GM12878 (cell line): ENCODE measurements at regions not wholly inside any gene's neighbourhood (a gene's known extent, or its start where the extent isn't known, plus 50 kb on each side); places are given as distances from the start of the nearest gene placed in this dataset.
"Not testable (repeated sequence)": the region's sequence is repeated elsewhere in the genome, so short reads cannot be mapped to it uniquely, and the experiment has no call there.

ENCODE experiments used
- ATAC-seq: fragments of 200-7000 bp; cut with Tn5 transposase; 3 replicates; pipeline ENCODE4 v1.9.1; 2020; ENCODE audit warnings: mild to moderate bottlenecking, moderate library complexity
- BruUV-seq: library from RNA; stranded (reverse); fragments of 400-500 nt; replicated peaks from 2 replicates; lab custom pipeline; 2021; lab: Mats Ljungman, UMichigan
- CTCF ChIA-PET: fragments of 300-600 bp; sonication (Branson Sonifier 250); formaldehyde crosslinking; extraction: SDS; loops from one replicate; lab custom pipeline; 2021; ENCODE audit warnings: inconsistent platforms; lab: Yijun Ruan, JAX
- POLR2A ChIA-PET: fragments of 350-600 bp; formaldehyde crosslinking; extraction: SDS; loops from one replicate; lab custom pipeline; 2021; ENCODE audit warnings: inconsistent platforms; lab: Charles Lee
- RAD21 ChIA-PET: fragments of 300-600 bp; sonication (Branson Sonifier 250); formaldehyde crosslinking; loops from one replicate; lab custom pipeline; 2023; ENCODE audit warnings: antibody characterized with exemption; ENCODE audit not compliant: unreplicated experiment; lab: Charles Lee
- SMC1A ChIA-PET: fragments of 300-600 bp; sonication (Branson Sonifier 250); formaldehyde crosslinking; loops from one replicate; lab custom pipeline; 2023; ENCODE audit not compliant: unreplicated experiment, uncharacterized antibody; lab: Charles Lee
- DNase-seq: peaks from one replicate; pipeline ENCODE4 v3.0.0-alpha.2; 2011; ENCODE audit warnings: low read depth, low spot score
- FAIRE-seq: peaks from 3 replicates; lab custom pipeline; 2011; peaks lifted over from hg19 to GRCh38; lab: Jason Lieb, UNC
- H2AFZ ChIP-seq: 2 replicates; pipeline ENCODE4 v1.6.0; 2011; ENCODE audit warnings: low read depth, low read length, control low read depth; ENCODE audit not compliant: control insufficient read depth
- H3K27ac ChIP-seq: 2 replicates; pipeline ENCODE4 v1.5.1; 2011; ENCODE audit warnings: control low read depth; ENCODE audit not compliant: control insufficient read depth, insufficient read depth
- H3K27me3 ChIP-seq, 2 experiments: replicated peaks in 1 of 2; 2 replicates each; pipeline versions ENCODE4 v1.6.0 to v1.6.1; 2011; ENCODE audit warnings: low read length in 1 of 2; ENCODE audit not compliant: control insufficient read depth in 2 of 2, insufficient read depth in 2 of 2
- H3K36me3 ChIP-seq, 2 experiments: 2 replicates each; pipeline ENCODE4 v1.5.1; 2011; ENCODE audit warnings: low read length in 1 of 2; ENCODE audit not compliant: control insufficient read depth in 2 of 2, insufficient read depth in 2 of 2
- H3K4me1 ChIP-seq: 2 replicates; pipeline ENCODE4 v1.6.1; 2011; ENCODE audit warnings: mild to moderate bottlenecking, low read length, moderate library complexity, mixed read lengths; ENCODE audit not compliant: control insufficient read depth, insufficient read depth
- H3K4me2 ChIP-seq: 2 replicates; pipeline ENCODE4 v1.6.0; 2011; ENCODE audit warnings: control low read depth; ENCODE audit not compliant: control insufficient read depth, insufficient read depth
- H3K4me3 ChIP-seq: fragments of 200-600 bp; sonication (generic); 2 replicates; pipeline ENCODE4 v1.5.1; 2016
- H3K79me2 ChIP-seq: 2 replicates; pipeline ENCODE4 v1.6.0; 2011; ENCODE audit warnings: low read length; ENCODE audit not compliant: control insufficient read depth, insufficient read depth
- H3K9ac ChIP-seq: 2 replicates; pipeline ENCODE4 v1.8.0; 2011; ENCODE audit warnings: low read length, control low read depth, mixed read lengths; ENCODE audit not compliant: control insufficient read depth, insufficient read depth
- H3K9me3 ChIP-seq: replicated peaks from 3 replicates; pipeline ENCODE4 v1.5.1; 2011; ENCODE audit warnings: mild to moderate bottlenecking, low read length; ENCODE audit not compliant: control insufficient read depth, insufficient read depth
- H4K20me1 ChIP-seq: 2 replicates; pipeline ENCODE4 v1.6.0; 2011; ENCODE audit not compliant: control insufficient read depth, insufficient read depth
- JUND ChIP-seq: IDR thresholded peaks from 2 replicates; pipeline ENCODE4 v1.6.1; 2012; ENCODE audit warnings: low read depth, mild to moderate bottlenecking, low read length, improper control_type of control experiment, moderate library complexity
- WGBS: methylation state at CpG from one replicate; pipeline ENCODE4 v1.1.6; 2016; ENCODE audit warnings: low lambda C conversion rate; ENCODE audit not compliant: insufficient replicate concordance, insufficient coverage; ENCODE audit errors: missing lambda C conversion rate; 5-methylcytosine and 5-hydroxymethylcytosine counted together
- in situ Hi-C: fragments of 300-500 bp; cut with MboI; formaldehyde crosslinking; loops from 9 replicates; pipeline ENCODE4 v1.14.3; 2018; ENCODE audit warnings: mixed read lengths
- intact Hi-C: fragments of 100-400 bp; cut with micrococcal nuclease; formaldehyde crosslinking; loops from one replicate; pipeline ENCODE4 v1.14.2; 2022; ENCODE audit not compliant: unreplicated experiment
- TF ChIP-seq, protein P1 (sequence below): fragments of 150-350 bp; IDR thresholded peaks from 2 replicates; pipeline ENCODE4 v1.6.1; 2016; ENCODE audit warnings: low read depth, low read length

DNA sequence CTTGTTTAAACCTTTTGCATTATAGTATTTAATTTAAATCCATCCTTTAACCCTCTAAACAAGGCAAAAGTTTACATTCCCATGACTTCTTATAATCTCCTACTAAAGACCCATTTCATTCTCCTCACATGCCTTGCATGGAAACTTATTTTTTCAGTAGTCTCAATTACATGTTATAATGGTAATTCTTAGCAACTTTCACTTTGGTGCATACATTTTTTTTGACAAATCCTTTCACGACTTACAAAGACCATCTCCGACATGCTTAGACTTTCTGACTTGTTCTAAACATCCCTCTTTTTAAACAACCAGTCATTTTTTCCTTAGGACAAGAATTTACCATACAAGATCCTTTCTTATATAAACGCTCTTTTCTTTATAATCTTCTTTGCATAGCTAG is 615.4 kb upstream of the GBE1 start:
- intact Hi-C loops (no loop called here), in situ Hi-C loops (no loop called here)
- no peak for ATAC-seq
- BruUV-seq, result no TSS peak
- 6% methylated on average over 3 of the region's 3 CpGs for WGBS
- Histone ChIP-seq H3K4me2 (no peak overlapping the region), H3K79me2 (no peaks in the 10 kb centered on the region), H3K9ac (no peak overlapping the region), H3K4me1 (no peaks in the 10 kb centered on the region), H3K4me3 (no peak overlapping the region), H2AFZ (no peak overlapping the region), H3K9me3 (no peaks in the 10 kb centered on the region), H4K20me1 (no peaks in the 10 kb centered on the region), H3K27ac (no peak overlapping the region), H3K36me3 (no peaks in the 10 kb centered on the region), H3K27me3 (no peaks in the 10 kb centered on the region)
- TF ChIP-seq, protein P1, sequence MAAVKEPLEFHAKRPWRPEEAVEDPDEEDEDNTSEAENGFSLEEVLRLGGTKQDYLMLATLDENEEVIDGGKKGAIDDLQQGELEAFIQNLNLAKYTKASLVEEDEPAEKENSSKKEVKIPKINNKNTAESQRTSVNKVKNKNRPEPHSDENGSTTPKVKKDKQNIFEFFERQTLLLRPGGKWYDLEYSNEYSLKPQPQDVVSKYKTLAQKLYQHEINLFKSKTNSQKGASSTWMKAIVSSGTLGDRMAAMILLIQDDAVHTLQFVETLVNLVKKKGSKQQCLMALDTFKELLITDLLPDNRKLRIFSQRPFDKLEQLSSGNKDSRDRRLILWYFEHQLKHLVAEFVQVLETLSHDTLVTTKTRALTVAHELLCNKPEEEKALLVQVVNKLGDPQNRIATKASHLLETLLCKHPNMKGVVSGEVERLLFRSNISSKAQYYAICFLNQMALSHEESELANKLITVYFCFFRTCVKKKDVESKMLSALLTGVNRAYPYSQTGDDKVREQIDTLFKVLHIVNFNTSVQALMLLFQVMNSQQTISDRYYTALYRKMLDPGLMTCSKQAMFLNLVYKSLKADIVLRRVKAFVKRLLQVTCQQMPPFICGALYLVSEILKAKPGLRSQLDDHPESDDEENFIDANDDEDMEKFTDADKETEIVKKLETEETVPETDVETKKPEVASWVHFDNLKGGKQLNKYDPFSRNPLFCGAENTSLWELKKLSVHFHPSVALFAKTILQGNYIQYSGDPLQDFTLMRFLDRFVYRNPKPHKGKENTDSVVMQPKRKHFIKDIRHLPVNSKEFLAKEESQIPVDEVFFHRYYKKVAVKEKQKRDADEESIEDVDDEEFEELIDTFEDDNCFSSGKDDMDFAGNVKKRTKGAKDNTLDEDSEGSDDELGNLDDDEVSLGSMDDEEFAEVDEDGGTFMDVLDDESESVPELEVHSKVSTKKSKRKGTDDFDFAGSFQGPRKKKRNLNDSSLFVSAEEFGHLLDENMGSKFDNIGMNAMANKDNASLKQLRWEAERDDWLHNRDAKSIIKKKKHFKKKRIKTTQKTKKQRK, result 0 out of 2 replicates have a peak, but pooled peaks have one; percentile 31
- no peak for TF ChIP-seq JUND
- ChIA-PET RAD21 (interaction anchor here (0.6 kb wide), 1 partner anchor 40 kb away, joined by 3 read pairs; no protein-coding TSS in a partner anchor), POLR2A (no interaction called here), SMC1A (interaction anchor here (0.7 kb wide), 1 partner anchor 574 kb away, joined by 3 read pairs; no protein-coding TSS in a partner anchor), CTCF (no interaction called here)
- DNase-seq, result no peak
- no peak for FAIRE-seq

DNA sequence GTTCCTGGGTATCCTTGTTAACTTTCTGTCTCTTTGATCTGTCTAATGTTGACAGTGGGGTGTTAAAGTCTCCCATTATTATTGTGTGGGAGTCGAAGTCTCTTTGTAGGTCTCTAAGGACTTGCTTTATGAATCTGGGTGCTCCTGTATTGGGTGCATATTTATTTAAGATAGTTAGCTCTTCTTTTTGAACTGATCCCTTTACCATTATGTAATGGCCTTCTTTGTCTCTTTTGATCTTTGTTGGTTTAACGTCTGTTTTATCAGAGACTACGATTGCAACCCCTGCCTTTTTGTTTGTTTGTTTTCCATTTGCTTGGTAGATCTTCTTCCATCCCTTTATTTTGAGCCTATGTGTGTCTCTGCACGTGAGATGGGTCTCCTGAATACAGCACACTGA is 612.4 kb upstream of the GBE1 start:
- CTCF ChIA-PET, result not testable (repeated sequence)

More for the DNA sequence above, 612.4 kb upstream of the GBE1 start:
- H3K27me3 ChIP-seq, H3K4me3 ChIP-seq, H2AFZ ChIP-seq, H3K9me3 ChIP-seq, POLR2A ChIA-PET, BruUV-seq, H3K9ac ChIP-seq, FAIRE-seq, H3K36me3 ChIP-seq, ATAC-seq, DNase-seq, H3K27ac ChIP-seq, H3K4me2 ChIP-seq, RAD21 ChIA-PET, H3K79me2 ChIP-seq, H3K4me1 ChIP-seq, in situ Hi-C loops, intact Hi-C loops, SMC1A ChIA-PET, H4K20me1 ChIP-seq: not testable (repeated sequence)
- 16% methylated on average over 4 of the region's 4 CpGs for WGBS
